ENCODE measurements at regions not wholly inside any gene's neighbourhood (a gene's known extent, or its start where the extent isn't known, plus 50 kb on each side); places are given as distances from the start of the nearest gene placed in this dataset.

DNA sequence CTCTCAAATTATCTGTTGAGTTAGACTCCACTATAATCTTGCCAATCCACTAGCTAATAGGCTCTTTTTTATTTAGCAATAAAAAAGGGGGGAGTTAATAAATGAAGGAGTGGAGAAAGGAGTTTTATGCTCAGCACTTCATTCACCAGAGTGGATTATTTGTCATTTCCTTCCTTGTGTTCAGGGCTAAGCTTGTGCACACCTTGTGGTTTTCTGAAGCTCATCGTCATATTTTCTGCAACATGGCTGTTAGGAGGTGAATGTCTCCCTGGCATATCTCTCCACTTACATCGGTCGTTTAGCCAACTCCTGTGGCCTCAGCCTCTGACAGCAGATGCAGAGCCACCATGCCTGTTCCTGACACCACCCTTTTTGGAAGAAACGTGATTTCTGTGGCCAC lies 83.9 kb upstream of the MTNR1B start:
- DNase-seq = no peak

DNA sequence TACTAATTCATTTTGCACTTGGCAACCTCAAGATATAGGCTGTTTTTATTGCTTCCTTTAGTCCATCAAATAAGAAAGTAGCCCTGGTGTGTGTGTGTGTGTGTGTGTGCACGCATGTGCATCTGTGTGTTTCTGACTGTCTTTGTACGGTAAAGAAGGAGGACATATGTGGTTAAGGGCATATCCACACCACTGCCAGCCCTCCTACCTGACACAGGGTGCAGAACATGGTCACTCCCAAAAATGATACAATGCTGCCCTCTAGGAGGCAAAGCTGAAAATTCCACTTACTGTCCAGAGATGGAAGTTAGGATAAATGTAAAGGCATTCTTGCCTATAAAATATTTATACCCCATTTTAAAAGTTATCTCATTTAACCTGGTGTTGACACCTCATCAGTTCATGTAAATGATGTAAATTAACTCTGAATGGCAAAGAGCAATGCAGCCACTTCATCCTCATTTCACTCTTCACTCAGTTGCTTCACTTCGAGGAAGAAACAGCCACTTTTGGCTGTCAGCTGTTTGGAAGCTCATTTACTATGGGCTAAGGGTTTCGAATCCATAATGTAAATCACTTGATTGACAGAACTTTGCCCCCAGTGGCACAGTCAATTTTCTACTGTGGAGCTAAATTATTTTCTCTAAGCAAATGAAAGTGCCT lies 83.1 kb upstream of the MTNR1B start:
- DNase-seq = peak in 1 of 2 donors; percentile 11

DNA sequence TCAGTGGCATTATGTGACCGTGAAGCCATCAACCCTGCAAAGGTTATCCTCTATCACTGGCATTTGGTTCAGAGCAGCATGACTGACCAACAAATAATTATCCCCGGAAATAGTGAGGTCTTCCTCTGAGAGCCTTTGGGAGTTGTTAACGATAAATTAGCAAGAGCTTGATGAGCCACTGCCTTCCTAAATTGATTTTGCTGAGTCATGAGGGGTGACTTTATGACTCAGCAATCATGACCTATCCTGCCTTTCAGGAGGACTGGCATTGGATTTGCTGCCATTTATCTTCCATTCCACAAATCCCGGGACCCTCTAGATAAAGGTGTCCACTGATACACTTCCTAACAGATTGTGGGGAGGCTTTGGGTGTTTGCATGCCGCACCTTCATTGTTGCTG lies 80.8 kb upstream of the MTNR1B start:
- DNase-seq = no peak

DNA sequence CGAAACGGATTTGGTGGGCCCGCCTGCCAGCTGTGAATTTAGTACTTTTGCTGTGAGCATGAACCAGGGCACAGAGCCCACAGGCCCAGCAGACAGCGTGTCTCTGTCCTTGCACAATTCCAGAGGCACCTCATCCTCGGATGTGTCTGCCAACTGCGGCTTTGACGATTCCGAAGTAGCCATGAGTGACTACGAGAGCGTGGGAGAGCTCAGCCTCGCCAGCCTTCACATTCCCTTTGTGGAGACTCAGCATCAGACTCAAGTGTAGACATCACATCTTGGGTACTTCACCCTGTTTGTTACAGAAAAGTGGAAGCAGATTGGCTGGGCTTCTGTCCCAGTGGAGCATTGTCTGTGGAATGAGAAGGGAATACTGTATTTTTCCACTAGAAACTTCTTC lies 78.6 kb upstream of the MTNR1B start:
- no peak for DNase-seq

DNA sequence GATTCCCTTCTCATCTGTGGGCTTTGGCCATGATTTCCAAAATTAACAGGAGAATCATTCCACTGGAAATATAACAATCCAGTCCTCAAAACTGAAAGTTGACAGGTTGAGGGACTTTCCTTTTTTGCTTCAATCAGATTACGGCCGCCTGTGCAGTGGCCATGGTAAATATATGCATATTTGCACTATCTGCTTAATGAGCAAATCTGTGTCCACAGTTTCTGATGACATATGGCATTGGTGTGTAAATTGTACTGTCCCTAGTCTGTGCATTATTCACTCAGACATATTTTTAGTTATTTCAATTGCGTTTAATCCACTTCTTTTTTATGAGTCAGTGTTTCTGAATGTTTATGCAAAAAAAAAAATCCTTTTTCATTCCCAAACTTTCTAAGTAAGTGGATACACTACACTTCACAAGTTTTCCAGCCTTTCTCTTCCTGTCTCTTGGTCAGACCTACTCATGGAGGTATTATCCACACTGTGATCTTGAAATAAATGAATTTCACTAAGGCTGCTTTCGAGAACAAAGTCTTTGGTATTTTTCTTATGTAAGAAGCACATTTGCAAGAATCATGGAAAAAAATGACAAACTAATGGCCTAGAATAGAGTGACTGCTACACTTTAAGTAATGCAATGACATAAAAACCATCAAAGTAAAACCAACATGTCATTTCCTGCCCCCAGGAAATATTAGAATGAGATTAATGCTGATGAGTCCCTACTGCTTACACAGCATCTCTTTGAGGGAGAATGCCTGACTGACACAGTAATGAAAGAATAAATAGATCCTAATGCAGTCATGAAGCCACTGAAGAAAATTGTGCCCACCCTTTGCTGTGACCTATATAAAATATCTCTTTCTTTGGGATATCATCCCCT lies 76.4 kb upstream of the MTNR1B start:
- no peak for DNase-seq

DNA sequence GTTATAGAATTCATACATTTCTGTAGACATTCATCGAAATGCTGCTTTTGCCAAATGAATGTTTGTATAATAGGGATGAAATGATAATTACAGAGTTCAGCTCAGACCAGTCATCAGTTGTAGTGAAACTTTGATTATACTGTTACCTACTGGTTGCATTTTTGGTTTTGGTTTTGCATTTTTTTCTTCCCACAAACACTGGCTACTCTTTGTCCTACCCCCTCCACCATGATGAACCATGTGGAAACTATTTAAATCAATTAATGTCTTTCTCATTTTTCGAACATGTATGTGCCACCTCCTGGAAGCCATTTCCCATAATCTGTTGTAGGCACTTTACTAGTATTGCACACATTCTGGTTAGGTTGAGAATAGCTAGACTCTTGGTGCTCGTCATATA lies 75.3 kb upstream of the MTNR1B start:
- no peak for DNase-seq

DNA sequence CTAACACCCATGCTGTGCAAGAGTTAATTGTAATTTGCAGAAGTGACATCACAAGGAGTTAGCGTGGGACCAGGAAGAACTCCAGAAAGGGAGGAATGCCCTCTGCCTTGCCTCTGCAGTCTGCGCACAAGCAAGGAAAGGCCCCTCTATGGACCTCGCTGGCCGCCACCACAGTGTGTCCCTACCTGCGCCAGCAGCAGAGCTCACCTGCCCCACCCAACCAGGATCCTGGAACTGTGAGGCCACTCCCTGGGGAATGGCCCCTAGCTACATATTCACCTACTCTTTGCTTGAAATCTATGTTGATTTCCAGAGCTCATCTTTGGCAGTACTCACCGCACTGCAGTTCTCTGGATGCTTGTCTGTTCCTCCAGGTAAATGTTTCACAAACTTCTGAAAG lies 72.0 kb upstream of the MTNR1B start:
- DNase-seq = no peak

DNA sequence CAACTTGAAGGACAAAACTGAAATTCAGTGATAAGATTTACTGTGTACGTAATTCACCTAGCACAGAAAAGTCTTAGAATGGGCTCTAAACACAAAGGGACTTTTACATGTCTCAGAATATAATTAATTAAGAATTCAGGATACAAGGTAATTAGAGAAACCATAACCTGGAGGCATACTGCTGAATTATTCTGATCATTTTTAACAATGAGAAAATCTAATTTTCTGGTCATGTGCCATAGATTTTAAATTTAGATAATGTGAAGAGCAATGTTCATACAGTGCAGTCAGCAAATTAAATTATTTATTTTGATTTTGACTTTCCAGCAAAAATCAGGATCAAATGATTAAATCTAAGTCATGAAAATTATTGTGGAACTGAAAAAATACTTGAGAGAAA lies 67.0 kb upstream of the MTNR1B start:
- DNase-seq = no peak

DNA sequence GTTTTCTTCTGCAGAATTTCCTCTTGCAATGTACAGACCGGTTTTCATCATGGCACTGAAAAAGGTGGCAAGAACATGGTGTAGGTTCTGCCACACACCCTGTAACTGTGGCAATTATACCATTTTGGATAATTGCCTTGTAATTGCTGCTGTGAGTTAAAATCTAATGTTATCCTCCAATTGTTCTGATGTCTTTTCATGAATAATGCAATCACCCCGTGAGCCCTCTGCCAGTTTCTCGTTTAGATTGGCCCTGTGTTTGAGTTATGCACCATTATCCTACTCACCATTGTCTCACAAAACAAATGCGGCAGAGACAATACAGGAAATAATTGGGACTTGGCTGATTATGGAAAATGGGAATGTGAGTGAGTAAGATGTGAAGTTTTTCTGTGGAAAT lies 61.8 kb upstream of the MTNR1B start:
- DNase-seq = no peak

DNA sequence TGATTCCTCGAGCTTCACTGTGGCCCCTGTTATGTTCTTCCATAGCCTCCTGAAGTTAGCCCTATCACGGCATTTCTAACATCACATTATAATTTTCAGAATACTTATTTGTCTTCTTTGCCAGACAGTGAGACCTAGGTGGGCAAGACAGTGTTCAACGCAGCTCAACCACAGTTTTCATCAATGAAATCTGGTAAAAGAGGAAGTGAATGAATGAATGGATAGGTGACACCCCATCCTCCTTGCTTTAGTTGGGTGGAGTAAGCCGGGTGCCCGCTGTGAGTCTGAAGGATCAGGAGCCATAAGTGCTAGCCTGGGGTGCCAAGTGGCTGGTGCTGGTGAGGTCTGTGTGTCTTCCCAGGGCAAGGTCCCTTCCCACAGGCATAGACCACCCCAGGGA lies 60.2 kb upstream of the MTNR1B start:
- no peak for DNase-seq

DNA sequence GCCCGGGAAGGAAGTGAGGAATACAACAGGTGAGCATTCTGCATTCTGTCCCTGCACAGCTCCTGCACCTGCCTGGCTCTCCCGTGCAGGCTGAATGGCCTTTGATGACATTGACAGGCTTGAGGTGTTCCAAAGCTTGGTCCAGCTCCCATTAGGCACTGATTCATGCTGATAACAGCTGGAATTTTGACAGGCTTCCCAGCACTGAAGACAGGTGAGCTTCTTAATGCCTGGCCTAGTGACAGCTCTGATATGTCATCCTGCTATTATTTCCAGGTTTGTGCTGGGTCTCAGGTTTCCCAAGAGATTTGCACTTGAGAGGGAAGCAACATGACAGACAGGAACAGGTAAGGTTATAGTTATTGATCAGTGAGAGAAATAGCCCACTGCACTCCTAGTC lies 58.0 kb upstream of the MTNR1B start:
- DNase-seq = no peak

DNA sequence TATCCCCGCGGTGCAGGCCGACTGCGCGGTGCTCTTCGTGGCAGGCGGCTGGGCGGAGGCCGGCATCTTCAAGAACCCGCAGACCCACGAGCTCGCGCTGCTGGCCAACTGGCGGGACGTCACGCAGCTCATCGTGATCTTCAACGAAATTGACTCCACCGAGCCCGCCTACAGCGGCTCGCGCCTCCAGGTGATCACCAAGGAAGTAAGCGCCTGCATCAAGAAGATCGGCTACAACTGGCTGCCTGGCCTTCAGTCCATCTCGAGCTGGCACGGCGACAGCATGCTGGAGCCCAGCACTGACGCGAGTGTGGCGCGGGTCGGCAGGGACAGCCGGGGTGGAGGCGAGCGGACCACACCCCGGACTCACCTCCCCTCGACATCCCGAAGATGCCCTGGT lies 53.9 kb upstream of the MTNR1B start:
- no peak for DNase-seq

DNA sequence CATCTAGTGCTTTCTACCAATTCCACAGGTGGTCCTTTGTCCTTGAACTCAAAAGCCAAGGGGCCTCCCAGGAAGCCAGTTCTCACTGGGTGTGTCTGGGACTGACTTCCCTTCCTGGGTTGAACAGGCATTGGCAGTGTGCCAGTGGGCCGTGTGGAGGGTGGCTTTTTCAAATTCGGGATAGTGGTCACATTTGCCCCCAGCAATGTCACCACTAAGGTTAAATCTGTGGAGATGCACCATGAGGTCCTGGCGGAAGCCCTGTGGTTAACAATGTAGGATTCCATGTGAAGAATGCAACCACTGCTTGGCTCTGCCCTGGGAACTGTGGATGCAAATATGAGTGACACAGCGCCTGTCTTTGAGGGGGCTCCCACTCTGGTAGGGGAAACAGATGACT lies 53.2 kb upstream of the MTNR1B start:
- no peak for DNase-seq

DNA sequence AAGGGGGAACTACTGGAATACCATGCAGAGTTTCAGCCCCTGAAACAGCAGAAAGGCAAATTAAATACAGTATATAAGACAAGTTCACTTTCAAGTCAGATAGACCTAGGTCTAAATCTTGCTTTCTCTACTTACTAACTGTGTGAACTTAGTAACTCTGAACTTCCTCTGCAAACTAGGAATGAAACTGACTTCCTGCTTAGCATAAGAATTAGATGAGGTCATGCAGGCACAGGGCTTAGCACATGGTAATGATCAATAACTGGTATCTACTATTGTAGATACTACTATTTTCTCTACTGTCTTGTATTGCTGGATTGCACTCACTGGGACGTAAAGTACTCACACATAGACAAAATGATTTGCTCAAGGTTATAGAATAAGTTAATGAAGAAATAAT lies 51.5 kb upstream of the MTNR1B start:
- no peak for DNase-seq

DNA sequence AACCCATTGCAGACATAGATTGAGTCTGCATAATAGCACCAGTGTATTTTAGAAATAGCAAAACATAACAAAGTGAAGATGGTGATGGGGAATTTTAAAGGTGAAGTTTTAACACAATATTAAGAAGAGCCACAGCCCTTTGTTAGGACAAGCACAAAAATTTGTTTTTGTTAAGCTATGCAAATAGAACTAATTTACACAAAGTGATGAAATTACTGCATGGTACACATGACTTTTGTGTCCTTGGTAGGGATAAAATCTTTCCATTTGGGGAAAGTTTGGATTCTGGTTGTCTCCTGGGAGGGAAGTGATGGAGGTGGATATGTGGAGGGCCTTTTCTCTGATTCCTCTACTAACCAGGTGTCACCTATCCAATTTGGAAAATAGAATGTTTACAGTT lies 50.4 kb upstream of the MTNR1B start:
- no peak for DNase-seq

All from CD4-positive, alpha-beta T cell treated with Interferon alpha-2 for 1 hour (primary cell).